ENCODE measurements at regions not wholly inside any gene's neighbourhood (a gene's known extent, or its start where the extent isn't known, plus 50 kb on each side); places are given as distances from the start of the nearest gene placed in this dataset.

GRCh38 chr15:98177966-98178592 is 217.6 kb downstream of the ARRDC4 start:
- TF ChIP-seq POLR2A (IDR thresholded peaks at IDR 0.05; ENCODE audit: extremely low read depth, insufficient read length) (no peak), CTCF (IDR thresholded peaks at IDR 0.05; ENCODE audit: low read depth, low read length) (peak; percentile 83)

All from NB4 (cell line).